GM12801 (cell line): ENCODE measurements at regions not wholly inside any gene's neighbourhood (a gene's known extent, or its start where the extent isn't known, plus 50 kb on each side); places are given as distances from the start of the nearest gene placed in this dataset.

Source experiments
- TF ChIP-seq, protein P1 (sequence below): IDR thresholded peaks from one replicate; pipeline ENCODE4 v1.5.1; 2011; ENCODE audit warnings: control low read depth; ENCODE audit not compliant: insufficient read length; ENCODE audit errors: extremely low read depth

DNA sequence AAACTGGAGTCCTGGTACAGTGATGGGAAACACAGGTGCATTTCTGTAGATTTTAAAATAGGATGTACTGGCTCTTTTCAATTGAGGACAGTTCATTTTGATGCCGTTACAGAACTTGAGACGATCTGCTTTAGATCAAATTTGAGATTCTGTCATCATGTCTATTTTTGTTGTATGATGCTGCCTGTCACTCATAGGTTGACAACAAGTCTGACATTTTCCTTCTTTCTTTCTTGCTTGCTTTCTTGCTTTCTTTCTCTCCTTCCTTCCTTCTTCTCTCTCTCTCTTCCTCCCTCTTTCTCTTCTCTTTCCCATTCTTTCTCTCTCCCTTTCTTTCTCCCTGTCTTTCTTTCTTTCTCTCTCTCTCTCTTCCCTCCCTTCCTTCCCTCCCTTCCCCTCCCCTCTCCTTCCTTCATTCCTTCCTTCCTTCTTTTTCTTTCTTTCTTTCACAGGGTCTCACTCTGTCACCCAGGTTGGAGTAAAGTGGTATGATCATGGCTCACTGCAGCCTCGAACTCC is 152.6 kb upstream of the SGK1 start:
- TF ChIP-seq, protein P1, sequence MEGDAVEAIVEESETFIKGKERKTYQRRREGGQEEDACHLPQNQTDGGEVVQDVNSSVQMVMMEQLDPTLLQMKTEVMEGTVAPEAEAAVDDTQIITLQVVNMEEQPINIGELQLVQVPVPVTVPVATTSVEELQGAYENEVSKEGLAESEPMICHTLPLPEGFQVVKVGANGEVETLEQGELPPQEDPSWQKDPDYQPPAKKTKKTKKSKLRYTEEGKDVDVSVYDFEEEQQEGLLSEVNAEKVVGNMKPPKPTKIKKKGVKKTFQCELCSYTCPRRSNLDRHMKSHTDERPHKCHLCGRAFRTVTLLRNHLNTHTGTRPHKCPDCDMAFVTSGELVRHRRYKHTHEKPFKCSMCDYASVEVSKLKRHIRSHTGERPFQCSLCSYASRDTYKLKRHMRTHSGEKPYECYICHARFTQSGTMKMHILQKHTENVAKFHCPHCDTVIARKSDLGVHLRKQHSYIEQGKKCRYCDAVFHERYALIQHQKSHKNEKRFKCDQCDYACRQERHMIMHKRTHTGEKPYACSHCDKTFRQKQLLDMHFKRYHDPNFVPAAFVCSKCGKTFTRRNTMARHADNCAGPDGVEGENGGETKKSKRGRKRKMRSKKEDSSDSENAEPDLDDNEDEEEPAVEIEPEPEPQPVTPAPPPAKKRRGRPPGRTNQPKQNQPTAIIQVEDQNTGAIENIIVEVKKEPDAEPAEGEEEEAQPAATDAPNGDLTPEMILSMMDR, result no peak

DNA sequence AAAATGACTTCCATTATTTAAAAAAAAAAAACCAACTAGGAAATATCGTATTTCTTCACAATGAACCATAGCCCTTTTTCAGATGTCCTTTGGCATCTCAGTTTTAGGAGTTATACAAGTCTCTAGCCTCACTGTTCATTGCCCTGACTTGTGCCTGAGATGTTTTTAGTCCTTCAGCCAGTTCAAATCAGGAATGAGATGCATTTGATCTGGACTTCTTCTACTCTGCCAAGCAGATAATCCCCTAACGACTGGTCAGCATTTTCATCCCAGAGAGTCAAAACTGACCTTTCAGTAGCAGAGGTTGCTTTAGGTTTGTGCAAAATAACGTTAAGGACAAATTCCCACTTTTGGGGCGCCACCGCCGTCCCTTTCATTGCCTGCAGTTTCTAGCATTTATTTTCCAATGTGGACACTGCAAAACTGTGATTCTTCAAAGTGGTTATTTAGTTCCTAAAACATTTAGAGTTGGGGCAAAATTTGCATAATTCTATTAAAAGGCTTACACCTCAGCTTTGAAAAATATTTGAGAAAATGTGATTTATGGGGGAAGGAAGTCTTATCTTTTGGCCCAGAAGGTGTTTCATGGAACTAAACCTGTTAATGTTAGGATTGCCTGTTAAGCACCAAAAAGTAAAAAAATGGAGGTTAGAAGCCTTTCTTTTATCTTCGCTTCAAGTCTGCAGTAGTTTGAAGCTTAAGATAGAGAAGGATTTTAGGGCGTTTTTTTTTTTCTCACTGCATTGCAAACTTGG is 152.0 kb upstream of the SGK1 start:
- TF ChIP-seq, protein P1, result no peak

DNA sequence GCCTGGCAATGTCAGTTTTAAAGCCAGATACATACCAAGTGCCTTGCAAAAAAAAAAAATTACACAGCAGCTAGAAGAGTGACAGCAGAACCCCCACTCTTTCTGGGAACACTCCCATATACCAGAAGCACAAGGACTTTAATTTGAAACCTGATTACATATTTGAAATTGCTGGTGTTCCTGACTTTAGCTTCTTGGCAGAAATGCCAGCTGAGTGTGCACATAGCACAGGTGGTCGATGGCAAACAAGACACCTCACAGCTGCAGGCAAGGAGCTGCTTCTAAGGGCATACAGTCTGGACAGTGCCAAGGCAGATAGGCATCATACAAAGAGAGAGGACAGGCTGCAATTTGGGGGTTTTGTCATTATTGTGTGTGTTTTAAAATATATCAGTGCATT is 150.7 kb upstream of the SGK1 start:
- TF ChIP-seq, protein P1, result no peak

DNA sequence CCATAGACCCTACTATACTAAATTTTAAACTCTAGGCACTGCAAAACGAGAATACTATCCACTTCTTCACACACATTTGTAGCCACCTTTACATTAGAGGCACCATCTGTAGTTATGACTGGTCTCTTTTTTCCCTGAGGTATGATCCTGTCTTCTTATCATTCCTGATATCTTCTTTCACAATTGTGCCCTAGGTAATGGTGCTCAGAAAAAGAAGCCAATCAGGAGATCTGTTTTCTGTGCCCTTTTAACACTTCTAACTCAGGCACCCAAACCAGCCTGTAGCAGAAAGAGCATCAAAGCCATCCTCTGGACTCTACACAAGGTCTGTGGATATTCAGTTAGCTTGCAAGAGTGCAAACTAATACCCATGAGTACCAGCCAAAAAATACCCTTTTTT is 149.7 kb upstream of the SGK1 start:
- TF ChIP-seq, protein P1, result no peak

DNA sequence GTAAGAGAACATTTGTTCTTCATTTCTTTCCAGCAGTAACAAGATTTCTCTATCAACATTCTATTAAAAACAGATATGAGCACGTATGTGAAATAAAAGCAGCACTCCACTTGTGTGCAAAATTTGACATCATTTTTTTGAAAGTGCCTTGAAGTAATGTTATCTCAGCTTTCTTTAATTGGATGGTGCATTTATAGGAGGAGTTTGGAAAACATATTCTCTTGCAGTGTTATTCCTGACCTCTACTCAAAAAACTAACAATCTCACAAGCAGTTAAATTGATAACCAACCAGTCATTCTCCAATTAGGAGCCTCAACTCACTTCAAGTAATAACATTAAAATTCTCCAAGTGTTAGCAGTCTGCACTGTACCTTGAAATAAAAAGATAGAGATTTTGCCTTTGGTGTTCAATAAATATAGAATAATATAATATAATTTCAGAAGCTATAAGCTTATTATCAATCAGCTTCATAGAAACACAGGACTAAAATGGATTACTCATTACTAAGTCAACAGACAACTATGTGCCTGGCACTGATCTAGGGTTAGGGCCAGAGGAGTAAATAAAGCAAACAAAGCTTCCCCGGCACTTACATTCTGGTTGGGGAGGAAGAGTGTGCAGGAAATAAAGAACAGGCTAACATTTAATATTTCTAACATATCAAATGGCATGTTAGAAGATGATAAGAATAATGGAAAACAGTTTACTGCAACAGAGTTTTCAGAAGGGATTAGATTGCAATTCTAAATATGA is 149.0 kb upstream of the SGK1 start:
- TF ChIP-seq, protein P1, result no peak

DNA sequence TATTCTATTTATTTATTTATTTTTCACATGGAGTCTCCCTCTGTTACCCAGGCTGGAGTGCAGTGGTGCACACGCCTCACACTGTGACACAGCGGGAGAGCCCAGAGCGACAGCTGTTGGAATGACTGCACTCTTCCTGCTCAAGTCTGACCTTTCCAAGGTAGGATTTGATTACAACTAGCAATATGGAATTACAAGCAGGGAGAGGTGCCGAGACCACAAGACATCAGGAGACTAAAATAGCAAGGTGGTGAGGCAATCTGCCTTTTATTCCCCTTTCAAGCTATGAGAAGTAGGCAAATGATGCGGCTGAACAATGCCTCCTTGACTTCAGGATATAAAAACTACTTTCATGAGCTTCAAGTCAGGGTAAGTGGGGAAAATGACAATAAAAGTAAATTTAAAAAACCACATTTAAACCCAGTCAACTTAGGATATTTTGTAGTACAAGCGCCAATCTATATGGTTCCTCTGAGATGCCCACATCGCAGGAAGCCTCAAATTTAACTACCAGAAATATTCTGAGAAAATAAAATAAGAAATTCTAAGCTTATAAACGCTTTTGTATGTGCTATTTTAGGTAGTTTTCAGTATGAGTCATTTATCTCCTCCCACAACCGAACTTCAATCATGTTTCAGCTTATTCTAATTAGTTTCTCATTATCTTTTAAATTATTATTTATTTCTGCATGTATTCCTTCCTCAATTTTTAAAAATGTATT is 146.9 kb upstream of the SGK1 start:
- TF ChIP-seq, protein P1, result no peak

DNA sequence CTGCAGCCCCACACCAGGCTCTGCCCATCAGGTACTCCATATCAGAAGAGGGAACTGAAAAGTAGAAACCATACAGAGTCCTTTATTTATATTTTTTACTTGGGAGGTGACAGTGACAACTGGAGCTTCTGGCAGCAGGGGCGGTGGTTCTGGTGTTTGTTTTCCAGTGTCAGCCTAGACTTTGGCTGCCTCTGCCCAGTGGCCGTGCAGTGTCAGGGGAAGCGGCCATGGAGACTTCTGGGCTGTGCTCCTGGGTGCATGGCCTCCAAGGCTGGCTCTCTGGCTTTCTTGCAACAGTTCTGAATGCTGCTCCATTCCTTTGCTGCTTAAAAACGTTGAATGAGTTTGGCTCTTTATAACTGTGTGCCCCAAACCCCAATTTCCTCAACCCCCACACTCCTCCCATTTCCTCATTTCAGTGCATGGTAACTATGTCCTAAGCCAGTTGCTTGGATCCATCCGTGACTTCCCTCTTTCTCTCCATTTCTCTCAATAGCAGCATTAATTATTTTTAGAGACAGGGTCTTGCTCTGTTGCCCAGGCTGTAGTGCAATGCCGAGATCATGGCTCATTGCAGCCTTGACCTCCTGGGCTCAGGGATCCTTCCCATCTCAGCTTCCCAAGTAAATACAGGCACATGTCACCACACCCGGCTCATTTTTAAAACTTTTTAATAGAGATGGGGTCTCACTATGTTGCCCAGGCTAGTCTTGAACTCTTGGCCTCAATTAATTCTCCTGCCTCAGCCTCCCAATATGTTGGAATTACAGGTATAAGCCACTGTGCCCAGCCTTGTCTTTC is 141.1 kb upstream of the SGK1 start:
- TF ChIP-seq, protein P1, result no peak
